ENCODE measurements at regions not wholly inside any gene's neighbourhood (a gene's known extent, or its start where the extent isn't known, plus 50 kb on each side); places are given as distances from the start of the nearest gene placed in this dataset.
"Not testable (repeated sequence)": the region's sequence is repeated elsewhere in the genome, so short reads cannot be mapped to it uniquely, and the experiment has no call there.

GRCh38 chr13:73189362-73189761, 130.6 kb downstream of the KLF5 start:
- no peak for DNase-seq (ENCODE audit: extremely low read depth in 1 of 11, low read depth in 9 of 11, low spot score in 4 of 11)

GRCh38 chr13:73187106-73187505, 128.3 kb downstream of the KLF5 start:
- DNase-seq (ENCODE audit: extremely low read depth in 1 of 11, low read depth in 9 of 11, low spot score in 4 of 11), result no peak

GRCh38 chr13:73179650-73180274, 121.0 kb downstream of the KLF5 start:
- no peak for DNase-seq (ENCODE audit: extremely low read depth in 1 of 11, low read depth in 9 of 11, low spot score in 4 of 11)

GRCh38 chr13:73177916-73178565, 119.2 kb downstream of the KLF5 start:
- no peak for DNase-seq (ENCODE audit: extremely low read depth in 1 of 11, low read depth in 9 of 11, low spot score in 4 of 11)

GRCh38 chr13:73177017-73177416, 118.2 kb downstream of the KLF5 start:
- no peak for DNase-seq (ENCODE audit: extremely low read depth in 1 of 11, low read depth in 9 of 11, low spot score in 4 of 11)

- no peak for DNase-seq (ENCODE audit: extremely low read depth in 1 of 11, low read depth in 9 of 11, low spot score in 4 of 11)
Measured at GRCh38 chr13:73174521-73175010, 115.8 kb downstream of the KLF5 start.

- no peak for DNase-seq (ENCODE audit: extremely low read depth in 1 of 11, low read depth in 9 of 11, low spot score in 4 of 11)
Measured at GRCh38 chr13:73173279-73173811, 114.5 kb downstream of the KLF5 start.

GRCh38 chr13:73171926-73172325, 113.1 kb downstream of the KLF5 start:
- no peak for DNase-seq (ENCODE audit: extremely low read depth in 1 of 11, low read depth in 9 of 11, low spot score in 4 of 11)

GRCh38 chr13:73171271-73171682, 112.5 kb downstream of the KLF5 start:
- no peak for DNase-seq (ENCODE audit: extremely low read depth in 1 of 11, low read depth in 9 of 11, low spot score in 4 of 11)

GRCh38 chr13:73169971-73170370, 111.2 kb downstream of the KLF5 start:
- no peak for DNase-seq (ENCODE audit: extremely low read depth in 1 of 11, low read depth in 9 of 11, low spot score in 4 of 11)

- DNase-seq (ENCODE audit: extremely low read depth in 1 of 11, low read depth in 9 of 11, low spot score in 4 of 11), result no peak
Measured at GRCh38 chr13:73168953-73169401, 110.2 kb downstream of the KLF5 start.

- no peak for DNase-seq (ENCODE audit: extremely low read depth in 1 of 11, low read depth in 9 of 11, low spot score in 4 of 11)
Measured at GRCh38 chr13:73168226-73168952, 109.6 kb downstream of the KLF5 start.

GRCh38 chr13:73167028-73167820, 108.4 kb downstream of the KLF5 start:
- no peak for DNase-seq (ENCODE audit: extremely low read depth in 1 of 11, low read depth in 9 of 11, low spot score in 4 of 11)

- no peak for DNase-seq (ENCODE audit: extremely low read depth in 1 of 11, low read depth in 9 of 11, low spot score in 4 of 11)
Measured at GRCh38 chr13:73166204-73166603, 107.4 kb downstream of the KLF5 start.

- DNase-seq (ENCODE audit: extremely low read depth in 1 of 11, low read depth in 9 of 11, low spot score in 4 of 11), result no peak
Measured at GRCh38 chr13:73162912-73163911, 104.4 kb downstream of the KLF5 start.

GRCh38 chr13:73160371-73161031, 101.7 kb downstream of the KLF5 start:
- not testable (repeated sequence) for DNase-seq (ENCODE audit: extremely low read depth in 1 of 11, low read depth in 9 of 11, low spot score in 4 of 11)

GRCh38 chr13:73158851-73159250, 100.0 kb downstream of the KLF5 start:
- no peak for DNase-seq (ENCODE audit: extremely low read depth in 1 of 11, low read depth in 9 of 11, low spot score in 4 of 11)

Data from renal cortex interstitium (tissue), 11 donors.